RWPE2 (cell line): ENCODE measurements at regions not wholly inside any gene's neighbourhood (a gene's known extent, or its start where the extent isn't known, plus 50 kb on each side); places are given as distances from the start of the nearest gene placed in this dataset.
A peak's percentile ranks its signal among the peaks of the same experiment; 100 is the strongest.
"Not testable (repeated sequence)": the region's sequence is repeated elsewhere in the genome, so short reads cannot be mapped to it uniquely, and the experiment has no call there.

ENCODE experiments used
- ATAC-seq: fragments of 200-7000 bp; cut with Tn5 transposase; 3 replicates; pipeline ENCODE4 v1.9.1; 2021; ENCODE audit warnings: low read depth
- DNase-seq: peaks from one replicate; pipeline ENCODE4 v3.0.0-alpha.2; 2020; ENCODE audit warnings: low spot score
- H3K27ac ChIP-seq: fragments of 450-650 bp; 2 replicates; pipeline ENCODE4 v1.5.1; 2017; ENCODE audit warnings: mild to moderate bottlenecking; ENCODE audit not compliant: poor library complexity, severe bottlenecking
- H3K27me3 ChIP-seq: fragments of 250-450 bp; sonication (Bioruptor Pico); 2 replicates; pipeline ENCODE4 v1.5.1; 2021; ENCODE audit warnings: mild to moderate bottlenecking, moderate library complexity; ENCODE audit not compliant: insufficient read depth, poor library complexity, severe bottlenecking
- H3K36me3 ChIP-seq: fragments of 250-450 bp; sonication (Bioruptor Pico); 2 replicates; pipeline ENCODE4 v1.5.1; 2020; ENCODE audit warnings: low read depth, mild to moderate bottlenecking, moderate library complexity
- H3K4me1 ChIP-seq: fragments of 250-450 bp; sonication (Bioruptor Pico); 2 replicates; pipeline ENCODE4 v1.5.1; 2021; ENCODE audit warnings: mild to moderate bottlenecking, moderate library complexity; ENCODE audit not compliant: insufficient read depth, poor library complexity, severe bottlenecking
- H3K4me3 ChIP-seq: fragments of 250-450 bp; sonication (Bioruptor Pico); 2 replicates; pipeline ENCODE4 v1.5.1; 2021; ENCODE audit warnings: mild to moderate bottlenecking, moderate library complexity; ENCODE audit not compliant: severe bottlenecking
- H3K9me3 ChIP-seq: fragments of 250-450 bp; sonication (Bioruptor Pico); 2 replicates; pipeline ENCODE4 v1.5.1; 2021; ENCODE audit warnings: mild to moderate bottlenecking, moderate library complexity; ENCODE audit not compliant: severe bottlenecking
- CTCF ChIP-seq: fragments of 450-650 bp; IDR thresholded peaks from one replicate; pipeline ENCODE4 v1.5.1; 2017; ENCODE audit warnings: mild to moderate bottlenecking, moderate library complexity; ENCODE audit not compliant: poor library complexity, severe bottlenecking

- Histone ChIP-seq H3K36me3 (no peaks in the 10 kb centered on the region), H3K27ac (no peak overlapping the region), H3K9me3 (no peaks in the 10 kb centered on the region), H3K27me3 (no peaks in the 10 kb centered on the region), H3K4me3 (no peak overlapping the region), H3K4me1 (no peaks in the 10 kb centered on the region)
- no peak for DNase-seq
- TF ChIP-seq CTCF, result no peak
- ATAC-seq, result peak; percentile 42; the same call in 1 of the 3 replicates
Observed at GRCh38 chr2:122805346-122805745, 1049.9 kb downstream of the TSN start.

- Histone ChIP-seq H3K36me3 (no peaks in the 10 kb centered on the region), H3K9me3 (no peaks in the 10 kb centered on the region), H3K27ac (no peak overlapping the region), H3K4me1 (no peaks in the 10 kb centered on the region), H3K4me3 (no peak overlapping the region), H3K27me3 (no peaks in the 10 kb centered on the region)
- ATAC-seq (no peak), DNase-seq (no peak)
- TF ChIP-seq CTCF, result no peak
Observed at GRCh38 chr2:122808286-122808969, 1053.0 kb downstream of the TSN start.

- H3K27ac ChIP-seq, H3K4me1 ChIP-seq, H3K36me3 ChIP-seq, DNase-seq, H3K9me3 ChIP-seq, ATAC-seq, H3K27me3 ChIP-seq, H3K4me3 ChIP-seq: not testable (repeated sequence)
Observed at GRCh38 chr2:122812214-122812613, 1056.8 kb downstream of the TSN start.

GRCh38 chr2:122815120-122815519 is 1059.7 kb downstream of the TSN start:
- no peaks in the 10 kb centered on the region for H3K4me1 ChIP-seq
- no peaks in the 10 kb centered on the region for H3K36me3 ChIP-seq
- H3K4me3 ChIP-seq, result no peak overlapping the region
- ATAC-seq (no peak), DNase-seq (no peak)
- no peaks in the 10 kb centered on the region for H3K9me3 ChIP-seq
- H3K27me3 ChIP-seq, result no peaks in the 10 kb centered on the region
- H3K27ac ChIP-seq, result no peak overlapping the region
- no peak for TF ChIP-seq CTCF

GRCh38 chr2:122816803-122817202 is 1061.4 kb downstream of the TSN start:
- Histone ChIP-seq H3K4me1 (no peaks in the 10 kb centered on the region), H3K27ac (no peak overlapping the region), H3K4me3 (no peak overlapping the region), H3K9me3 (no peaks in the 10 kb centered on the region), H3K27me3 (no peaks in the 10 kb centered on the region), H3K36me3 (no peaks in the 10 kb centered on the region)
- TF ChIP-seq CTCF, result no peak
- ATAC-seq (no peak), DNase-seq (no peak)
